ENCODE measurements at regions not wholly inside any gene's neighbourhood (a gene's known extent, or its start where the extent isn't known, plus 50 kb on each side); places are given as distances from the start of the nearest gene placed in this dataset.

DNA sequence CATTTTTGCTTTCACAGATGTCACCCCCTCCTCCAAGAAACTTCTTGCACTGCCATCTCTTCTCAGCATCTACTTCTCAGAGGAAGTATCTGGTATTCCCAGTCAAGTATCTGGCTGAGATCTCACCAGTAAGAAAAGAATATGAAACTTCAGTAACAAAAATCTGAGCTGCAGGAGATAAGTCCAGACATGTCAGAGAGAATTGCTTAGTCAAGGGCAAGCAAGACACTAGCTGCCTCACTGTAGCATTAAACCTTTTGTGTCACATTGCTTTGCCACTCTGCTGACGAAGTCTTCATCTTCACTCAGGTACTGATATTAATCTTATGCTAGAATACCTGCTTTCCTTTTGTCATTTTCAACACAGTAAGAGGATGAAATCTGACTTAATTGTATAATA lies 70.6 kb upstream of the ZC3H12C start:
- Histone ChIP-seq H3K4me1 (ENCODE audit: insufficient read depth, low read length) (peaks cover 8% of the 10 kb centered on the region; the same call in 1 of the 2 replicates), H3K27ac (ENCODE audit: extremely low read length, insufficient read depth, low read length) (no peak overlapping the region), H3K9ac (ENCODE audit: insufficient read depth, low read depth, low read length) (no peak overlapping the region), H3K4me3 (replicated peaks in 1 of 3; ENCODE audit: insufficient read depth in 1 of 3, low read depth in 2 of 3, low read length in 3 of 3) (no peak overlapping the region), H3K4me2 (ENCODE audit: low read depth, low read length) (no peak overlapping the region), H3K27me3 (ENCODE audit: control insufficient read depth in 1 of 2, insufficient read depth in 2 of 2, low read length in 2 of 2) (no peaks in the 10 kb centered on the region; a peak in 1 of 5 replicates), H3K36me3 (replicated peaks in 1 of 2; ENCODE audit: control insufficient read depth in 1 of 2, insufficient read depth in 2 of 2, low read length in 2 of 2) (no peaks in the 10 kb centered on the region), H3K9me3 (ENCODE audit: low read length) (no peaks in the 10 kb centered on the region), H3K79me2 (ENCODE audit: insufficient read depth, low read length) (no peaks in the 10 kb centered on the region), H2AFZ (ENCODE audit: low read length) (no peak overlapping the region), H4K20me1 (ENCODE audit: insufficient read depth, low read length) (no peaks in the 10 kb centered on the region)
- ChIA-PET POLR2A (no interaction called here), CTCF (ENCODE audit: low intra/inter-chr PET ratio, low total read pairs) (no interaction called here)
- no peak for DNase-seq (ENCODE audit: low spot score)
- WGBS (ENCODE audit: low lambda C conversion rate) = 8% methylated on average over 1 of the region's 1 CpG
- intact Hi-C loops (cut with micrococcal nuclease; ENCODE audit: unreplicated experiment) (no loop called here), in situ Hi-C loops (cut with HindIII; ENCODE audit: extremely low pct_ligation_motif_present, low pct_unique_long_range_greater_than_20kb) (no loop called here)
- TF ChIP-seq, protein P1, sequence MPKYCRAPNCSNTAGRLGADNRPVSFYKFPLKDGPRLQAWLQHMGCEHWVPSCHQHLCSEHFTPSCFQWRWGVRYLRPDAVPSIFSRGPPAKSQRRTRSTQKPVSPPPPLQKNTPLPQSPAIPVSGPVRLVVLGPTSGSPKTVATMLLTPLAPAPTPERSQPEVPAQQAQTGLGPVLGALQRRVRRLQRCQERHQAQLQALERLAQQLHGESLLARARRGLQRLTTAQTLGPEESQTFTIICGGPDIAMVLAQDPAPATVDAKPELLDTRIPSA (CRISPR knock-in tag; IDR thresholded peaks at IDR 0.05; ENCODE audit: borderline replicate concordance) = no peak
- ATAC-seq = no peak
- FAIRE-seq = no peak
- BruUV-seq (replicated peaks) = no TSS peak

DNA sequence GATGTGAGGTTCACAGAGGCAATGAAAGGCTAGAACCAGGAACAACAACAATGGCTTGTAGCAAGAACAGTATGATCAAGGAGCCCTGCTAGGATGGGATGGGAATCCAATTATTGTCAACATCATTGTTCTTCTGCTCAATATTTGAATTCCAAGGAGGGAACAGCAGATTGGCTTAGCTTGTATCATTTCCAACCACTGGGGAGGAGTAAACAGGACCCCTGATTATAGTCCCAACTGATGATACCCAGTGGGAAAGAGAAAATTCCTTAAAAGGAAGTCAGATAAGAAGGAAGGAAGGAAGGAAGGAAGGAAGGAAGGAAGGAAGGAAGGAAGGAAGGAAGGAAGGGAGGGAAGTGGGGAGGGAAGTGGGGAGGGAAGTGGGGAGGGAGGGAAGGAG lies 69.5 kb upstream of the ZC3H12C start:
- Histone ChIP-seq H3K27me3 (ENCODE audit: control insufficient read depth in 1 of 2, insufficient read depth in 2 of 2, low read length in 2 of 2) (no peaks in the 10 kb centered on the region; a peak in 1 of 5 replicates), H3K4me3 (replicated peaks in 1 of 3; ENCODE audit: insufficient read depth in 1 of 3, low read depth in 2 of 3, low read length in 3 of 3) (no peak overlapping the region), H4K20me1 (ENCODE audit: insufficient read depth, low read length) (no peaks in the 10 kb centered on the region), H3K9ac (ENCODE audit: insufficient read depth, low read depth, low read length) (no peak overlapping the region), H2AFZ (ENCODE audit: low read length) (no peak overlapping the region), H3K79me2 (ENCODE audit: insufficient read depth, low read length) (no peaks in the 10 kb centered on the region), H3K36me3 (replicated peaks in 1 of 2; ENCODE audit: control insufficient read depth in 1 of 2, insufficient read depth in 2 of 2, low read length in 2 of 2) (no peaks in the 10 kb centered on the region), H3K9me3 (ENCODE audit: low read length) (no peaks in the 10 kb centered on the region), H3K4me1 (ENCODE audit: insufficient read depth, low read length) (peaks cover 8% of the 10 kb centered on the region; the same call in 1 of the 2 replicates), H3K27ac (ENCODE audit: extremely low read length, insufficient read depth, low read length) (no peak overlapping the region), H3K4me2 (ENCODE audit: low read depth, low read length) (no peak overlapping the region)
- ATAC-seq = no peak
- intact Hi-C loops (cut with micrococcal nuclease; ENCODE audit: unreplicated experiment) = no loop called here
- FAIRE-seq = no peak
- in situ Hi-C loops (cut with HindIII; ENCODE audit: extremely low pct_ligation_motif_present, low pct_unique_long_range_greater_than_20kb) = no loop called here
- BruUV-seq (replicated peaks) = no TSS peak
- ChIA-PET CTCF (ENCODE audit: low intra/inter-chr PET ratio, low total read pairs) (no interaction called here), POLR2A (no interaction called here)
- DNase-seq (ENCODE audit: low spot score) = no peak
- TF ChIP-seq HMG20B (CRISPR knock-in tag; conservative IDR thresholded peaks at IDR 0.05) = no peak
- no peak for TF ChIP-seq CENPX (CRISPR knock-in tag; IDR thresholded peaks at IDR 0.05)
- no peak for TF ChIP-seq ZNF614 (CRISPR knock-in tag; IDR thresholded peaks at IDR 0.05; ENCODE audit: borderline replicate concordance)
- TF ChIP-seq ZNF607 (CRISPR knock-in tag; IDR thresholded peaks at IDR 0.05; ENCODE audit: borderline replicate concordance) = no peak
- TF ChIP-seq ZNF788 (CRISPR knock-in tag; IDR thresholded peaks at IDR 0.05; ENCODE audit: borderline replicate concordance) = no peak
- no peak for TF ChIP-seq ZNF761 (CRISPR knock-in tag; conservative IDR thresholded peaks at IDR 0.05)
- TF ChIP-seq EEA1 (CRISPR knock-in tag; IDR thresholded peaks at IDR 0.05; ENCODE audit: borderline replicate concordance) = no peak
- TF ChIP-seq, protein P2, sequence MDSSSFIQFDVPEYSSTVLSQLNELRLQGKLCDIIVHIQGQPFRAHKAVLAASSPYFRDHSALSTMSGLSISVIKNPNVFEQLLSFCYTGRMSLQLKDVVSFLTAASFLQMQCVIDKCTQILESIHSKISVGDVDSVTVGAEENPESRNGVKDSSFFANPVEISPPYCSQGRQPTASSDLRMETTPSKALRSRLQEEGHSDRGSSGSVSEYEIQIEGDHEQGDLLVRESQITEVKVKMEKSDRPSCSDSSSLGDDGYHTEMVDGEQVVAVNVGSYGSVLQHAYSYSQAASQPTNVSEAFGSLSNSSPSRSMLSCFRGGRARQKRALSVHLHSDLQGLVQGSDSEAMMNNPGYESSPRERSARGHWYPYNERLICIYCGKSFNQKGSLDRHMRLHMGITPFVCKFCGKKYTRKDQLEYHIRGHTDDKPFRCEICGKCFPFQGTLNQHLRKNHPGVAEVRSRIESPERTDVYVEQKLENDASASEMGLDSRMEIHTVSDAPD (CRISPR knock-in tag; IDR thresholded peaks at IDR 0.05) = no peak
- TF ChIP-seq, protein P3, sequence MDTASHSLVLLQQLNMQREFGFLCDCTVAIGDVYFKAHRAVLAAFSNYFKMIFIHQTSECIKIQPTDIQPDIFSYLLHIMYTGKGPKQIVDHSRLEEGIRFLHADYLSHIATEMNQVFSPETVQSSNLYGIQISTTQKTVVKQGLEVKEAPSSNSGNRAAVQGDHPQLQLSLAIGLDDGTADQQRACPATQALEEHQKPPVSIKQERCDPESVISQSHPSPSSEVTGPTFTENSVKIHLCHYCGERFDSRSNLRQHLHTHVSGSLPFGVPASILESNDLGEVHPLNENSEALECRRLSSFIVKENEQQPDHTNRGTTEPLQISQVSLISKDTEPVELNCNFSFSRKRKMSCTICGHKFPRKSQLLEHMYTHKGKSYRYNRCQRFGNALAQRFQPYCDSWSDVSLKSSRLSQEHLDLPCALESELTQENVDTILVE (CRISPR knock-in tag; IDR thresholded peaks at IDR 0.05) = no peak
- no peak for TF ChIP-seq HOXD1 (CRISPR knock-in tag; IDR thresholded peaks at IDR 0.05)
- TF ChIP-seq HDAC1 (CRISPR knock-in tag; IDR thresholded peaks at IDR 0.05) = no peak
- no peak for TF ChIP-seq ZNF20 (CRISPR knock-in tag; IDR thresholded peaks at IDR 0.05)
- TF ChIP-seq, protein P4, sequence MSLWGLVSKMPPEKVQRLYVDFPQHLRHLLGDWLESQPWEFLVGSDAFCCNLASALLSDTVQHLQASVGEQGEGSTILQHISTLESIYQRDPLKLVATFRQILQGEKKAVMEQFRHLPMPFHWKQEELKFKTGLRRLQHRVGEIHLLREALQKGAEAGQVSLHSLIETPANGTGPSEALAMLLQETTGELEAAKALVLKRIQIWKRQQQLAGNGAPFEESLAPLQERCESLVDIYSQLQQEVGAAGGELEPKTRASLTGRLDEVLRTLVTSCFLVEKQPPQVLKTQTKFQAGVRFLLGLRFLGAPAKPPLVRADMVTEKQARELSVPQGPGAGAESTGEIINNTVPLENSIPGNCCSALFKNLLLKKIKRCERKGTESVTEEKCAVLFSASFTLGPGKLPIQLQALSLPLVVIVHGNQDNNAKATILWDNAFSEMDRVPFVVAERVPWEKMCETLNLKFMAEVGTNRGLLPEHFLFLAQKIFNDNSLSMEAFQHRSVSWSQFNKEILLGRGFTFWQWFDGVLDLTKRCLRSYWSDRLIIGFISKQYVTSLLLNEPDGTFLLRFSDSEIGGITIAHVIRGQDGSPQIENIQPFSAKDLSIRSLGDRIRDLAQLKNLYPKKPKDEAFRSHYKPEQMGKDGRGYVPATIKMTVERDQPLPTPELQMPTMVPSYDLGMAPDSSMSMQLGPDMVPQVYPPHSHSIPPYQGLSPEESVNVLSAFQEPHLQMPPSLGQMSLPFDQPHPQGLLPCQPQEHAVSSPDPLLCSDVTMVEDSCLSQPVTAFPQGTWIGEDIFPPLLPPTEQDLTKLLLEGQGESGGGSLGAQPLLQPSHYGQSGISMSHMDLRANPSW (CRISPR knock-in tag; IDR thresholded peaks at IDR 0.05; ENCODE audit: borderline replicate concordance) = no peak

All from HepG2 (cell line).